ENCODE measurements at regions not wholly inside any gene's neighbourhood (a gene's known extent, or its start where the extent isn't known, plus 50 kb on each side); places are given as distances from the start of the nearest gene placed in this dataset.
"Not testable (repeated sequence)": the region's sequence is repeated elsewhere in the genome, so short reads cannot be mapped to it uniquely, and the experiment has no call there.

- TF ChIP-seq ZNF274 (IDR thresholded peaks at IDR 0.05; ENCODE audit: low read depth, low read length), result no peak
- H3K4me3 ChIP-seq (ENCODE audit: low read length), result no peak overlapping the region
Measured at GRCh38 chr19:29001141-29001581, 211.8 kb downstream of the UQCRFS1 start.

GRCh38 chr19:28999724-29000433, 213.1 kb downstream of the UQCRFS1 start:
- no peak for TF ChIP-seq ZNF274 (IDR thresholded peaks at IDR 0.05; ENCODE audit: low read depth, low read length)
- H3K4me3 ChIP-seq (ENCODE audit: low read length), result no peak overlapping the region

GRCh38 chr19:28998974-28999373, 214.0 kb downstream of the UQCRFS1 start:
- H3K4me3 ChIP-seq (ENCODE audit: low read length), result no peak overlapping the region
- no peak for TF ChIP-seq ZNF274 (IDR thresholded peaks at IDR 0.05; ENCODE audit: low read depth, low read length)

- H3K4me3 ChIP-seq (ENCODE audit: low read length), result not testable (repeated sequence)
Measured at GRCh38 chr19:28997866-28998265, 215.1 kb downstream of the UQCRFS1 start.

GRCh38 chr19:28990522-28990921, 222.4 kb downstream of the UQCRFS1 start:
- no peak overlapping the region for H3K4me3 ChIP-seq (ENCODE audit: low read length)
- TF ChIP-seq ZNF274 (IDR thresholded peaks at IDR 0.05; ENCODE audit: low read depth, low read length), result no peak

GRCh38 chr19:28989739-28990138, 223.2 kb downstream of the UQCRFS1 start:
- no peak overlapping the region for H3K4me3 ChIP-seq (ENCODE audit: low read length)
- no peak for TF ChIP-seq ZNF274 (IDR thresholded peaks at IDR 0.05; ENCODE audit: low read depth, low read length)

GRCh38 chr19:28988066-28988465, 224.9 kb downstream of the UQCRFS1 start:
- TF ChIP-seq ZNF274 (IDR thresholded peaks at IDR 0.05; ENCODE audit: low read depth, low read length), result no peak
- H3K4me3 ChIP-seq (ENCODE audit: low read length), result no peak overlapping the region

- TF ChIP-seq ZNF274 (IDR thresholded peaks at IDR 0.05; ENCODE audit: low read depth, low read length), result no peak
- H3K4me3 ChIP-seq (ENCODE audit: low read length), result no peak overlapping the region
Measured at GRCh38 chr19:28987177-28987576, 225.8 kb downstream of the UQCRFS1 start.

GRCh38 chr19:28985201-28985600, 227.8 kb downstream of the UQCRFS1 start:
- no peak overlapping the region for H3K4me3 ChIP-seq (ENCODE audit: low read length)
- TF ChIP-seq ZNF274 (IDR thresholded peaks at IDR 0.05; ENCODE audit: low read depth, low read length), result no peak

GRCh38 chr19:28984315-28984714, 228.6 kb downstream of the UQCRFS1 start:
- H3K4me3 ChIP-seq (ENCODE audit: low read length), result no peak overlapping the region
- no peak for TF ChIP-seq ZNF274 (IDR thresholded peaks at IDR 0.05; ENCODE audit: low read depth, low read length)

- TF ChIP-seq ZNF274 (IDR thresholded peaks at IDR 0.05; ENCODE audit: low read depth, low read length), result no peak
- H3K4me3 ChIP-seq (ENCODE audit: low read length), result no peak overlapping the region
Measured at GRCh38 chr19:28983430-28983829, 229.5 kb downstream of the UQCRFS1 start.

- no peak for TF ChIP-seq ZNF274 (IDR thresholded peaks at IDR 0.05; ENCODE audit: low read depth, low read length)
- H3K4me3 ChIP-seq (ENCODE audit: low read length), result no peak overlapping the region
Measured at GRCh38 chr19:28981994-28982393, 231.0 kb downstream of the UQCRFS1 start.

- no peak for TF ChIP-seq ZNF274 (IDR thresholded peaks at IDR 0.05; ENCODE audit: low read depth, low read length)
- no peak overlapping the region for H3K4me3 ChIP-seq (ENCODE audit: low read length)
Measured at GRCh38 chr19:28981518-28981917, 231.4 kb downstream of the UQCRFS1 start.

GRCh38 chr19:28980236-28980868, 232.6 kb downstream of the UQCRFS1 start:
- TF ChIP-seq ZNF274 (IDR thresholded peaks at IDR 0.05; ENCODE audit: low read depth, low read length), result no peak
- no peak overlapping the region for H3K4me3 ChIP-seq (ENCODE audit: low read length)

GRCh38 chr19:28977826-28978225, 235.1 kb downstream of the UQCRFS1 start:
- TF ChIP-seq ZNF274 (IDR thresholded peaks at IDR 0.05; ENCODE audit: low read depth, low read length), result no peak
- no peak overlapping the region for H3K4me3 ChIP-seq (ENCODE audit: low read length)

Data from GM08714 (cell line).